Neural crest cell (in vitro differentiated cells): ENCODE measurements at regions not wholly inside any gene's neighbourhood (a gene's known extent, or its start where the extent isn't known, plus 50 kb on each side); places are given as distances from the start of the nearest gene placed in this dataset.
A peak's percentile ranks its signal among the peaks of the same experiment; 100 is the strongest.

Source experiments
- DNase-seq: peaks from one replicate; pipeline ENCODE4 v3.0.0; 2021; ENCODE audit warnings: low read depth, mixed read lengths, low spot score
- H3K27ac Mint-ChIP-seq: one replicate; pipeline ENCODE4 v1.8.0; 2021; ENCODE audit warnings: mild to moderate bottlenecking, mixed read lengths; ENCODE audit not compliant: unreplicated experiment
- H3K27me3 Mint-ChIP-seq: 2 replicates; pipeline ENCODE4 v1.8.0; 2021; ENCODE audit warnings: low read depth, mild to moderate bottlenecking, mixed read lengths
- H3K36me3 Mint-ChIP-seq: 2 replicates; pipeline ENCODE4 v1.8.0; 2021; ENCODE audit warnings: low read depth, mild to moderate bottlenecking, mixed read lengths
- H3K4me1 Mint-ChIP-seq: 2 replicates; pipeline ENCODE4 v1.8.0; 2021; ENCODE audit warnings: mixed read lengths
- H3K4me3 Mint-ChIP-seq: one replicate; pipeline ENCODE4 v1.8.0; 2021; ENCODE audit warnings: mild to moderate bottlenecking, mixed read lengths
- H3K9me3 Mint-ChIP-seq: 2 replicates; pipeline ENCODE4 v1.8.0; 2021; ENCODE audit warnings: mixed read lengths
- CTCF ChIP-seq: fragments of 200-600 bp; sonication (generic); conservative IDR thresholded peaks from 2 replicates; pipeline ENCODE4 v1.5.0; 2021; ENCODE audit warnings: antibody characterized with exemption, mild to moderate bottlenecking

- Mint-ChIP-seq H3K9me3 (no peaks in the 10 kb centered on the region), H3K4me1 (peaks cover 19% of the 10 kb centered on the region), H3K27me3 (peaks cover 12% of the 10 kb centered on the region), H3K27ac (no peak overlapping the region), H3K4me3 (no peak overlapping the region), H3K36me3 (no peaks in the 10 kb centered on the region)
- no peak for DNase-seq
- TF ChIP-seq CTCF = no peak
These were observed 352.6 kb upstream of the FAM241A start for GRCh38 chr4:111792632-111793031.

- Mint-ChIP-seq H3K27me3 (peaks cover 4% of the 10 kb centered on the region), H3K27ac (no peak overlapping the region), H3K4me1 (peaks cover 15% of the 10 kb centered on the region), H3K9me3 (no peaks in the 10 kb centered on the region), H3K36me3 (no peaks in the 10 kb centered on the region), H3K4me3 (no peak overlapping the region)
- no peak for DNase-seq
- TF ChIP-seq CTCF = no peak
These were observed 351.7 kb upstream of the FAM241A start for GRCh38 chr4:111793433-111794091.

- H3K36me3 Mint-ChIP-seq = no peaks in the 10 kb centered on the region
- no peaks in the 10 kb centered on the region for H3K9me3 Mint-ChIP-seq
- no peak for TF ChIP-seq CTCF
- H3K27me3 Mint-ChIP-seq = no peaks in the 10 kb centered on the region
- H3K4me3 Mint-ChIP-seq = no peak overlapping the region
- no peak for DNase-seq
- peaks cover 13% of the 10 kb centered on the region for H3K4me1 Mint-ChIP-seq
- H3K27ac Mint-ChIP-seq = no peak overlapping the region
These were observed 347.6 kb upstream of the FAM241A start for GRCh38 chr4:111797455-111798163.

- Mint-ChIP-seq H3K4me1 (peaks cover under 1% of the 10 kb centered on the region), H3K4me3 (no peak overlapping the region), H3K36me3 (no peaks in the 10 kb centered on the region), H3K27ac (no peak overlapping the region), H3K9me3 (no peaks in the 10 kb centered on the region), H3K27me3 (no peaks in the 10 kb centered on the region)
- no peak for DNase-seq
- peak; percentile 52 for TF ChIP-seq CTCF
These were observed 346.4 kb upstream of the FAM241A start for GRCh38 chr4:111798840-111799239.

- Mint-ChIP-seq H3K27me3 (no peaks in the 10 kb centered on the region), H3K4me1 (no peaks in the 10 kb centered on the region), H3K36me3 (no peaks in the 10 kb centered on the region), H3K27ac (no peak overlapping the region), H3K4me3 (no peak overlapping the region), H3K9me3 (no peaks in the 10 kb centered on the region)
- TF ChIP-seq CTCF = no peak
- DNase-seq = no peak
These were observed 344.7 kb upstream of the FAM241A start for GRCh38 chr4:111800551-111800950.
